HCT116 (cell line): ENCODE measurements at regions not wholly inside any gene's neighbourhood (a gene's known extent, or its start where the extent isn't known, plus 50 kb on each side); places are given as distances from the start of the nearest gene placed in this dataset.

ENCODE experiments used
- ATAC-seq: fragments of 200-7000 bp; cut with Tn5 transposase; 2 replicates; pipeline ENCODE4 v1.9.1; 2020; ENCODE audit warnings: mild to moderate bottlenecking, moderate library complexity
- BruUV-seq: library from RNA; stranded (reverse); fragments of 400-500 nt; replicated peaks from 2 replicates; lab custom pipeline; 2021; lab: Mats Ljungman, UMichigan
- CTCF ChIA-PET: fragments of 300-600 bp; sonication (Branson Sonifier 250); formaldehyde crosslinking; loops from one replicate; lab custom pipeline; 2021; ENCODE audit warnings: antibody characterized with exemption; lab: Charles Lee
- POLR2A ChIA-PET: fragments of 300-600, 350-600 bp; sonication (Branson Sonifier 250); formaldehyde crosslinking; loops from one replicate; lab custom pipeline; 2021; ENCODE audit warnings: antibody characterized with exemption; lab: Charles Lee
- RAD21 ChIA-PET, 2 experiments: fragments of 300-600 bp; sonication (Branson Sonifier 250); formaldehyde crosslinking; loops; one replicate each; lab custom pipeline; 2023; ENCODE audit warnings: low total read pairs in 2 of 2; ENCODE audit not compliant: uncharacterized antibody in 2 of 2, unreplicated experiment in 2 of 2, low non-redundant PET in 1 of 2; lab: Charles Lee
- DNase-seq: peaks from one replicate; pipeline ENCODE4 v3.0.0-alpha.2; 2010; ENCODE audit warnings: low read depth, low spot score
- H2AFZ ChIP-seq: fragments of 200-600 bp; shearing (Covaris generic), sonication (generic); 2 replicates; pipeline ENCODE4 v1.6.1; 2017; ENCODE audit warnings: low read depth, mixed run types, mixed read lengths, antibody characterized with exemption, low read length; ENCODE audit not compliant: poor library complexity, severe bottlenecking
- H3K27ac ChIP-seq: 2 replicates; pipeline ENCODE4 v1.5.1; 2012; ENCODE audit warnings: low read depth, low read length
- H3K27me3 ChIP-seq: fragments of 200-600 bp; sonication (generic); 2 replicates; pipeline ENCODE4 v1.6.1; 2016; ENCODE audit warnings: mixed run types, low read length, mixed read lengths; ENCODE audit not compliant: insufficient read depth
- H3K36me3 ChIP-seq, 2 experiments: fragments of 200-500 bp in 1 of 2; fragments of 200-600 bp in 1 of 2; sonication (Bioruptor generic) in 1 of 2; sonication (generic) in 1 of 2; 2 replicates each; pipeline versions ENCODE4 v1.5.1 to v1.6.1; 2014 to 2016; ENCODE audit warnings: low read length in 2 of 2, inconsistent platforms in 1 of 2, mixed read lengths in 1 of 2, mixed run types in 1 of 2; ENCODE audit not compliant: insufficient read depth in 2 of 2, control insufficient read depth in 1 of 2
- H3K4me1 ChIP-seq, 2 experiments: fragments of 200-600 bp in 1 of 2; sonication (generic) in 1 of 2; 2 replicates each; pipeline versions ENCODE4 v1.5.1 to v1.6.1; 2012 to 2017; ENCODE audit warnings: low read length in 2 of 2, inconsistent platforms in 1 of 2, mild to moderate bottlenecking in 1 of 2, mixed read lengths in 1 of 2, mixed run types in 1 of 2, moderate library complexity in 1 of 2; ENCODE audit not compliant: insufficient read depth in 2 of 2, control insufficient read depth in 1 of 2
- H3K4me2 ChIP-seq: fragments of 200-600 bp; sonication (generic); 2 replicates; pipeline ENCODE4 v1.6.1; 2017; ENCODE audit warnings: mixed run types, low read length, mixed read lengths
- H3K4me3 ChIP-seq, 2 experiments: fragments of 200-600 bp in 1 of 2; sonication (generic) in 1 of 2; replicated peaks in 1 of 2; 2 replicates each; pipeline ENCODE4 v1.5.1; 2011 to 2016; ENCODE audit warnings: low read length in 2 of 2, control low read depth in 1 of 2, low read depth in 1 of 2, mild to moderate bottlenecking in 1 of 2, mixed read lengths in 1 of 2, mixed run types in 1 of 2
- H3K79me2 ChIP-seq: fragments of 200-600 bp; sonication (generic); 2 replicates; pipeline ENCODE4 v1.6.1; 2017; ENCODE audit warnings: mild to moderate bottlenecking, mixed run types, low read length, moderate library complexity, mixed read lengths; ENCODE audit not compliant: insufficient read depth
- H3K9ac ChIP-seq: fragments of 200-600 bp; sonication (generic); 2 replicates; pipeline ENCODE4 v1.6.1; 2016; ENCODE audit warnings: low read length, mixed read lengths
- H3K9me2 ChIP-seq: fragments of 200-600 bp; sonication (generic), shearing (Covaris generic); 2 replicates; pipeline ENCODE4 v1.6.1; 2017; ENCODE audit warnings: mixed run types, mild to moderate bottlenecking, moderate library complexity; ENCODE audit not compliant: insufficient read depth
- H3K9me3 ChIP-seq, 2 experiments: fragments of 200-500 bp in 1 of 2; fragments of 200-600 bp in 1 of 2; sonication (Bioruptor generic) in 1 of 2; sonication (generic) in 1 of 2; 2 replicates each; pipeline ENCODE4 v1.6.1; 2014 to 2017; ENCODE audit warnings: low read length in 2 of 2, mixed read lengths in 2 of 2, inconsistent platforms in 1 of 2, low read depth in 1 of 2, mild to moderate bottlenecking in 1 of 2, mixed run types in 1 of 2, moderate library complexity in 1 of 2; ENCODE audit not compliant: control insufficient read depth in 1 of 2, insufficient read depth in 1 of 2
- H4K20me1 ChIP-seq: fragments of 200-600 bp; sonication (generic), shearing (Covaris generic); 2 replicates; pipeline ENCODE4 v1.6.1; 2017; ENCODE audit warnings: mixed run types, mild to moderate bottlenecking, moderate library complexity; ENCODE audit not compliant: insufficient read depth
- CEBPB ChIP-seq: IDR thresholded peaks from 2 replicates; pipeline ENCODE4 v1.6.1; 2012; ENCODE audit warnings: low read depth
- EZH2 ChIP-seq: fragments of 200-600 bp; sonication (generic); IDR thresholded peaks from 2 replicates; pipeline ENCODE4 v1.6.1; 2017; ENCODE audit warnings: antibody characterized with exemption, mixed run types
- POLR2A ChIP-seq: IDR thresholded peaks from 2 replicates; pipeline ENCODE4 v1.7.0; 2011; ENCODE audit warnings: borderline replicate concordance; ENCODE audit not compliant: insufficient read depth, insufficient read length; ENCODE audit errors: extremely low read depth
- SIN3A ChIP-seq: IDR thresholded peaks from 2 replicates; pipeline ENCODE4 v1.6.1; 2012; ENCODE audit warnings: low read depth
- SRF ChIP-seq: IDR thresholded peaks from 2 replicates; pipeline ENCODE4 v1.6.1; 2012; ENCODE audit warnings: low read depth
- TCF7L2 ChIP-seq: IDR thresholded peaks from 2 replicates; pipeline ENCODE4 v1.7.0; 2011; ENCODE audit warnings: borderline replicate concordance, inconsistent platforms; ENCODE audit not compliant: insufficient read depth, insufficient read length; ENCODE audit errors: extremely low read depth
- YY1 ChIP-seq: IDR thresholded peaks from 2 replicates; pipeline ENCODE4 v1.6.1; 2011; ENCODE audit warnings: low read length, low read depth, moderate library complexity, mild to moderate bottlenecking; ENCODE audit not compliant: insufficient replicate concordance; ENCODE audit errors: extremely low read depth
- ZNF274 ChIP-seq: fragments of 200-500 bp; sonication (Bioruptor generic); IDR thresholded peaks from 2 replicates; pipeline ENCODE4 v1.6.1; 2014; ENCODE audit warnings: mild to moderate bottlenecking, low read depth, low read length, inconsistent platforms
- intact Hi-C: fragments of 100-400 bp; cut with micrococcal nuclease; formaldehyde crosslinking; loops from 2 replicates; pipeline ENCODE4 v1.10.0; 2022
- TF ChIP-seq, protein P1 (sequence below): IDR thresholded peaks from 2 replicates; pipeline ENCODE4 v1.6.1; 2012; ENCODE audit warnings: low read depth
- TF ChIP-seq, protein P2 (sequence below): IDR thresholded peaks from 2 replicates; pipeline ENCODE4 v1.6.1; 2012
- TF ChIP-seq, protein P3 (sequence below), 3 experiments: fragments of 200-600 bp in 1 of 3; sonication (generic) in 1 of 3; IDR thresholded peaks in 2 of 3; conservative IDR thresholded peaks in 1 of 3; 2 replicates each; pipeline ENCODE4 v1.5.1; 2012 to 2017; ENCODE audit warnings: low read depth in 2 of 3, low read length in 2 of 3, antibody characterized with exemption in 1 of 3, borderline replicate concordance in 1 of 3, control low read depth in 1 of 3, mild to moderate bottlenecking in 1 of 3, mixed read lengths in 1 of 3, mixed run types in 1 of 3, moderate library complexity in 1 of 3; ENCODE audit not compliant: insufficient read depth in 1 of 3

DNA sequence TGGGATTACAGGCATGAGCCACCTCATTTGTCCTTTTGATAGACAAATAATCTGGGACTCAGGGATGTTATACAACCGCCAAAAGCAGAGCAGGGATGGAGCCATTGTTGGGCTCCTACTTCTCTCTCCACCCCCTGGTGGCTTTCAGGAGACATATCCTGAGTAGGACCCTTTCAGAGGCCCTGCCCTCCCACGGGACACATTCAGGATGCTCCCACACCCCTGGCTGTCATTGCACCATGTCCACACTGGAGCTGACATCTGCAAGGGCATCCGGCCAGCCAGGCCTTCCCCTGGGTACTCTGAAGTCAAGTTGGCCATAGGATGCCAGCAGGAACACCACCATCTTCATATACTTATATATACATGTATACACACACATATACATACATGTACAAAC is 181.8 kb downstream of the SYK start:
- peaks cover 0 to 8% of the 10 kb centered on the region in 2 experiments; a peak in 1 of 4 replicates for H3K4me1 ChIP-seq
- POLR2A ChIA-PET: no interaction called here
- H2AFZ ChIP-seq: no peak overlapping the region
- H4K20me1 ChIP-seq: no peaks in the 10 kb centered on the region
- H3K36me3 ChIP-seq: no peaks in the 10 kb centered on the region
- no peak overlapping the region for H3K4me3 ChIP-seq
- intact Hi-C loops: loop anchor here (10.0 kb wide), 1 partner anchor 701 kb away; no protein-coding TSS in a partner anchor
- DNase-seq (no peak), ATAC-seq (peak; percentile 56; the same call in 1 of the 2 replicates)
- no peaks in the 10 kb centered on the region for H3K9me3 ChIP-seq
- TF ChIP-seq YY1: no peak
- TF ChIP-seq, protein P1, sequence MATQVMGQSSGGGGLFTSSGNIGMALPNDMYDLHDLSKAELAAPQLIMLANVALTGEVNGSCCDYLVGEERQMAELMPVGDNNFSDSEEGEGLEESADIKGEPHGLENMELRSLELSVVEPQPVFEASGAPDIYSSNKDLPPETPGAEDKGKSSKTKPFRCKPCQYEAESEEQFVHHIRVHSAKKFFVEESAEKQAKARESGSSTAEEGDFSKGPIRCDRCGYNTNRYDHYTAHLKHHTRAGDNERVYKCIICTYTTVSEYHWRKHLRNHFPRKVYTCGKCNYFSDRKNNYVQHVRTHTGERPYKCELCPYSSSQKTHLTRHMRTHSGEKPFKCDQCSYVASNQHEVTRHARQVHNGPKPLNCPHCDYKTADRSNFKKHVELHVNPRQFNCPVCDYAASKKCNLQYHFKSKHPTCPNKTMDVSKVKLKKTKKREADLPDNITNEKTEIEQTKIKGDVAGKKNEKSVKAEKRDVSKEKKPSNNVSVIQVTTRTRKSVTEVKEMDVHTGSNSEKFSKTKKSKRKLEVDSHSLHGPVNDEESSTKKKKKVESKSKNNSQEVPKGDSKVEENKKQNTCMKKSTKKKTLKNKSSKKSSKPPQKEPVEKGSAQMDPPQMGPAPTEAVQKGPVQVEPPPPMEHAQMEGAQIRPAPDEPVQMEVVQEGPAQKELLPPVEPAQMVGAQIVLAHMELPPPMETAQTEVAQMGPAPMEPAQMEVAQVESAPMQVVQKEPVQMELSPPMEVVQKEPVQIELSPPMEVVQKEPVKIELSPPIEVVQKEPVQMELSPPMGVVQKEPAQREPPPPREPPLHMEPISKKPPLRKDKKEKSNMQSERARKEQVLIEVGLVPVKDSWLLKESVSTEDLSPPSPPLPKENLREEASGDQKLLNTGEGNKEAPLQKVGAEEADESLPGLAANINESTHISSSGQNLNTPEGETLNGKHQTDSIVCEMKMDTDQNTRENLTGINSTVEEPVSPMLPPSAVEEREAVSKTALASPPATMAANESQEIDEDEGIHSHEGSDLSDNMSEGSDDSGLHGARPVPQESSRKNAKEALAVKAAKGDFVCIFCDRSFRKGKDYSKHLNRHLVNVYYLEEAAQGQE: no peak
- no peak for TF ChIP-seq TCF7L2
- TF ChIP-seq SRF: no peak
- TF ChIP-seq EZH2: no peak
- TF ChIP-seq, protein P2, sequence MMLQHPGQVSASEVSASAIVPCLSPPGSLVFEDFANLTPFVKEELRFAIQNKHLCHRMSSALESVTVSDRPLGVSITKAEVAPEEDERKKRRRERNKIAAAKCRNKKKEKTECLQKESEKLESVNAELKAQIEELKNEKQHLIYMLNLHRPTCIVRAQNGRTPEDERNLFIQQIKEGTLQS: no peak
- TF ChIP-seq POLR2A: no peak
- no peak for TF ChIP-seq SIN3A
- TF ChIP-seq, protein P3, sequence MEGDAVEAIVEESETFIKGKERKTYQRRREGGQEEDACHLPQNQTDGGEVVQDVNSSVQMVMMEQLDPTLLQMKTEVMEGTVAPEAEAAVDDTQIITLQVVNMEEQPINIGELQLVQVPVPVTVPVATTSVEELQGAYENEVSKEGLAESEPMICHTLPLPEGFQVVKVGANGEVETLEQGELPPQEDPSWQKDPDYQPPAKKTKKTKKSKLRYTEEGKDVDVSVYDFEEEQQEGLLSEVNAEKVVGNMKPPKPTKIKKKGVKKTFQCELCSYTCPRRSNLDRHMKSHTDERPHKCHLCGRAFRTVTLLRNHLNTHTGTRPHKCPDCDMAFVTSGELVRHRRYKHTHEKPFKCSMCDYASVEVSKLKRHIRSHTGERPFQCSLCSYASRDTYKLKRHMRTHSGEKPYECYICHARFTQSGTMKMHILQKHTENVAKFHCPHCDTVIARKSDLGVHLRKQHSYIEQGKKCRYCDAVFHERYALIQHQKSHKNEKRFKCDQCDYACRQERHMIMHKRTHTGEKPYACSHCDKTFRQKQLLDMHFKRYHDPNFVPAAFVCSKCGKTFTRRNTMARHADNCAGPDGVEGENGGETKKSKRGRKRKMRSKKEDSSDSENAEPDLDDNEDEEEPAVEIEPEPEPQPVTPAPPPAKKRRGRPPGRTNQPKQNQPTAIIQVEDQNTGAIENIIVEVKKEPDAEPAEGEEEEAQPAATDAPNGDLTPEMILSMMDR (IDR thresholded peaks at IDR 0.05 in 2 of 3, conservative IDR thresholded peaks at IDR 0.05 in 1 of 3; ENCODE audit: borderline replicate concordance in 1 of 3, insufficient read depth in 1 of 3, low read depth in 2 of 3, low read length in 2 of 3): no peak; a peak in 1 of 6 replicates
- TF ChIP-seq CEBPB: no peak
- no peak for TF ChIP-seq ZNF274
- no peak overlapping the region for H3K9ac ChIP-seq
- no peak overlapping the region for H3K4me2 ChIP-seq
- no peaks in the 10 kb centered on the region for H3K27me3 ChIP-seq
- H3K9me2 ChIP-seq: no peaks in the 10 kb centered on the region
- BruUV-seq: no TSS peak
- CTCF ChIA-PET: no interaction called here
- RAD21 ChIA-PET: no interaction called here
- no peak overlapping the region for H3K27ac ChIP-seq
- no peaks in the 10 kb centered on the region for H3K79me2 ChIP-seq
